Kidney tubule cell (primary cell): ENCODE measurements at regions not wholly inside any gene's neighbourhood (a gene's known extent, or its start where the extent isn't known, plus 50 kb on each side); places are given as distances from the start of the nearest gene placed in this dataset.
A peak's percentile ranks its signal among the peaks of the same experiment; 100 is the strongest.

ENCODE experiments used
- DNase-seq: peaks from one replicate; pipeline ENCODE4 v3.0.0-alpha.2; 2018; ENCODE audit warnings: low spot score

GRCh38 chr16:26189536-26189935, 497.8 kb downstream of the HS3ST4 start:
- DNase-seq, result no peak

GRCh38 chr16:26194526-26194925, 502.8 kb downstream of the HS3ST4 start:
- no peak for DNase-seq

- no peak for DNase-seq
These were observed 503.5 kb downstream of the HS3ST4 start for GRCh38 chr16:26195225-26195624.

- DNase-seq, result no peak
These were observed 504.6 kb downstream of the HS3ST4 start for GRCh38 chr16:26196310-26196709.

- DNase-seq, result no peak
These were observed 505.0 kb downstream of the HS3ST4 start for GRCh38 chr16:26196802-26197201.

GRCh38 chr16:26197707-26198106, 505.9 kb downstream of the HS3ST4 start:
- DNase-seq, result no peak

GRCh38 chr16:26198221-26198620, 506.5 kb downstream of the HS3ST4 start:
- no peak for DNase-seq

- peak; percentile 12 for DNase-seq
These were observed 512.4 kb downstream of the HS3ST4 start for GRCh38 chr16:26204138-26204537.

GRCh38 chr16:26211542-26211941, 519.8 kb downstream of the HS3ST4 start:
- DNase-seq, result no peak

- DNase-seq, result no peak
These were observed 520.8 kb downstream of the HS3ST4 start for GRCh38 chr16:26212599-26212998.

- DNase-seq, result peak; percentile 10
These were observed 522.9 kb downstream of the HS3ST4 start for GRCh38 chr16:26214581-26215174.

- DNase-seq, result no peak
These were observed 529.1 kb downstream of the HS3ST4 start for GRCh38 chr16:26220894-26221293.

- no peak for DNase-seq
These were observed 539.9 kb downstream of the HS3ST4 start for GRCh38 chr16:26231647-26232046.

- no peak for DNase-seq
These were observed 549.0 kb downstream of the HS3ST4 start for GRCh38 chr16:26240807-26241206.

- DNase-seq, result no peak
These were observed 555.3 kb downstream of the HS3ST4 start for GRCh38 chr16:26247063-26247462.

- no peak for DNase-seq
These were observed 560.8 kb downstream of the HS3ST4 start for GRCh38 chr16:26252598-26252997.

- no peak for DNase-seq
These were observed 569.9 kb downstream of the HS3ST4 start for GRCh38 chr16:26261621-26262020.

- DNase-seq, result no peak
These were observed 571.6 kb downstream of the HS3ST4 start for GRCh38 chr16:26263406-26263805.

- DNase-seq, result no peak
These were observed 575.9 kb downstream of the HS3ST4 start for GRCh38 chr16:26267641-26268040.

- DNase-seq, result no peak
These were observed 577.9 kb downstream of the HS3ST4 start for GRCh38 chr16:26269673-26270072.

- no peak for DNase-seq
These were observed 581.8 kb downstream of the HS3ST4 start for GRCh38 chr16:26273607-26274006.

- DNase-seq, result no peak
These were observed 583.3 kb downstream of the HS3ST4 start for GRCh38 chr16:26275021-26275590.

GRCh38 chr16:26276289-26276688, 584.5 kb downstream of the HS3ST4 start:
- DNase-seq, result no peak

- no peak for DNase-seq
These were observed 589.8 kb downstream of the HS3ST4 start for GRCh38 chr16:26281381-26282110.
